T follicular helper cell (primary cell): ENCODE measurements at regions not wholly inside any gene's neighbourhood (a gene's known extent, or its start where the extent isn't known, plus 50 kb on each side); places are given as distances from the start of the nearest gene placed in this dataset.

Experiments used
- DNase-seq: peaks from one replicate; pipeline ENCODE4 v3.0.0-alpha.2; 2020; ENCODE audit warnings: low read depth

- DNase-seq = no peak
Measured at GRCh38 chr1:8084913-8085312, 58.8 kb upstream of the ERRFI1 start.

GRCh38 chr1:8083739-8084484 lies 57.8 kb upstream of the ERRFI1 start:
- no peak for DNase-seq

- DNase-seq = no peak
Measured at GRCh38 chr1:8082945-8083344, 56.8 kb upstream of the ERRFI1 start.

GRCh38 chr1:8078176-8078671 lies 52.1 kb upstream of the ERRFI1 start:
- DNase-seq = no peak

- DNase-seq = no peak
Measured at GRCh38 chr1:8077602-8078001, 51.5 kb upstream of the ERRFI1 start.

GRCh38 chr1:8077120-8077573 lies 51.0 kb upstream of the ERRFI1 start:
- no peak for DNase-seq

GRCh38 chr1:8076176-8076575 lies 50.1 kb upstream of the ERRFI1 start:
- DNase-seq = no peak
